ENCODE measurements at regions not wholly inside any gene's neighbourhood (a gene's known extent, or its start where the extent isn't known, plus 50 kb on each side); places are given as distances from the start of the nearest gene placed in this dataset.
A peak's percentile ranks its signal among the peaks of the same experiment; 100 is the strongest.

DNA sequence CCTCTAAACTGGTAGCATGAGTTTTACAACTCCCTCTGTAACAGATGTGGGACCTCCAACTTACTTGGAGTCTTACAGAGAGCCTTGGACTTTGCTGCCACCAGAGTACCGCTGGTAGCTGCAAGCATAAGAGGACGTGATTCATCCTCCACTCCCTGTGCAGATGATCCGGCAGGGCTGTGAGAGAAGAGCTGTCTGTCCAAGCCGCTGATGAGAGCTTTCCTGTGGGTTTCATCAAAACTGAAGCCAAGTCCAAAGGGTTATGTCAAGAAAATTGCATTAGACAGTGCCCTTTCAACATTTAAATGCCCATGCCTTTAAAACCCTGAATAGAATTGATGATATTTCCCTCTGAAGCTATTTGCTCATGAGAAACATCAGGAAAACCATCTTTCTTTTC, 85.8 kb downstream of the LLPH start (continued):
- TF ChIP-seq, protein P1, sequence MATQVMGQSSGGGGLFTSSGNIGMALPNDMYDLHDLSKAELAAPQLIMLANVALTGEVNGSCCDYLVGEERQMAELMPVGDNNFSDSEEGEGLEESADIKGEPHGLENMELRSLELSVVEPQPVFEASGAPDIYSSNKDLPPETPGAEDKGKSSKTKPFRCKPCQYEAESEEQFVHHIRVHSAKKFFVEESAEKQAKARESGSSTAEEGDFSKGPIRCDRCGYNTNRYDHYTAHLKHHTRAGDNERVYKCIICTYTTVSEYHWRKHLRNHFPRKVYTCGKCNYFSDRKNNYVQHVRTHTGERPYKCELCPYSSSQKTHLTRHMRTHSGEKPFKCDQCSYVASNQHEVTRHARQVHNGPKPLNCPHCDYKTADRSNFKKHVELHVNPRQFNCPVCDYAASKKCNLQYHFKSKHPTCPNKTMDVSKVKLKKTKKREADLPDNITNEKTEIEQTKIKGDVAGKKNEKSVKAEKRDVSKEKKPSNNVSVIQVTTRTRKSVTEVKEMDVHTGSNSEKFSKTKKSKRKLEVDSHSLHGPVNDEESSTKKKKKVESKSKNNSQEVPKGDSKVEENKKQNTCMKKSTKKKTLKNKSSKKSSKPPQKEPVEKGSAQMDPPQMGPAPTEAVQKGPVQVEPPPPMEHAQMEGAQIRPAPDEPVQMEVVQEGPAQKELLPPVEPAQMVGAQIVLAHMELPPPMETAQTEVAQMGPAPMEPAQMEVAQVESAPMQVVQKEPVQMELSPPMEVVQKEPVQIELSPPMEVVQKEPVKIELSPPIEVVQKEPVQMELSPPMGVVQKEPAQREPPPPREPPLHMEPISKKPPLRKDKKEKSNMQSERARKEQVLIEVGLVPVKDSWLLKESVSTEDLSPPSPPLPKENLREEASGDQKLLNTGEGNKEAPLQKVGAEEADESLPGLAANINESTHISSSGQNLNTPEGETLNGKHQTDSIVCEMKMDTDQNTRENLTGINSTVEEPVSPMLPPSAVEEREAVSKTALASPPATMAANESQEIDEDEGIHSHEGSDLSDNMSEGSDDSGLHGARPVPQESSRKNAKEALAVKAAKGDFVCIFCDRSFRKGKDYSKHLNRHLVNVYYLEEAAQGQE (IDR thresholded peaks at IDR 0.05; ENCODE audit: low read depth, low read length) = 0 out of 2 replicates have a peak, but pooled peaks have one; percentile 14
- TF ChIP-seq RAD21 (IDR thresholded peaks at IDR 0.05; ENCODE audit: low read length) (no peak; the same call in 1 of the 2 replicates), RCOR1 (IDR thresholded peaks at IDR 0.05; ENCODE audit: low read length) (no peak), NFIC (IDR thresholded peaks at IDR 0.05; ENCODE audit: borderline replicate concordance) (peak; percentile 82)
- TF ChIP-seq, protein P2, sequence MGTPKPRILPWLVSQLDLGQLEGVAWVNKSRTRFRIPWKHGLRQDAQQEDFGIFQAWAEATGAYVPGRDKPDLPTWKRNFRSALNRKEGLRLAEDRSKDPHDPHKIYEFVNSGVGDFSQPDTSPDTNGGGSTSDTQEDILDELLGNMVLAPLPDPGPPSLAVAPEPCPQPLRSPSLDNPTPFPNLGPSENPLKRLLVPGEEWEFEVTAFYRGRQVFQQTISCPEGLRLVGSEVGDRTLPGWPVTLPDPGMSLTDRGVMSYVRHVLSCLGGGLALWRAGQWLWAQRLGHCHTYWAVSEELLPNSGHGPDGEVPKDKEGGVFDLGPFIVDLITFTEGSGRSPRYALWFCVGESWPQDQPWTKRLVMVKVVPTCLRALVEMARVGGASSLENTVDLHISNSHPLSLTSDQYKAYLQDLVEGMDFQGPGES (IDR thresholded peaks at IDR 0.05; ENCODE audit: low read depth, low read length) = no peak

DNA sequence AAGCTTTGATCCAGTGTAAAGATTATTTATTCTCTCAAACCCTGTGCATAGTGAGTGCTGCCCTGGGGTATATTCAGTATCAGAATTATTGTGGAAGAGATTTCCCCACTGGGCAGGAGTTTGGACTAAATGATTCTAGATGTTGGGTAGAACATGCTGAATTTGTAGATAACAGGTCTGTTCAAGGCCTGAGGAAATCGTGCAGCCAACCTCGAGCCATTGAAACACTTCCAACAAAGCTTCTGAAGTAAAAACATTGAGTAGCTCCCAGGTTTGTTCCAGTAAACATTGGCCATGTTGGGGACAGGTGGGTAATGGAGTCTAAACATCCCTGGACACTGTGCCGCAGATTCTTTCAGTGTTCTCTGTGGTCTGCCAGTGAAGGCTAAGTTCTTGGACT, 87.5 kb downstream of the LLPH start:
- no peak for DNase-seq
- Histone ChIP-seq H3K9me3 (no peaks in the 10 kb centered on the region), H3K27ac (ENCODE audit: low read depth in 2 of 2, low read length in 1 of 2) (peak overlapping the region in 1 of 2 experiments; percentile 90; a peak in 2 of 4 replicates), H3K4me2 (no peak overlapping the region), H3K4me1 (ENCODE audit: control insufficient read depth in 1 of 2, insufficient read depth in 2 of 2, low read depth in 1 of 2, low read length in 1 of 2) (peaks cover 0 to 11% of the 10 kb centered on the region in 2 experiments; a peak in 3 of 4 replicates), H3K27me3 (ENCODE audit: insufficient read depth) (no peaks in the 10 kb centered on the region; the same call in 1 of the 2 replicates), H3K9me2 (no peaks in the 10 kb centered on the region), H3K79me2 (ENCODE audit: insufficient read depth) (no peaks in the 10 kb centered on the region), H3K4me3 (ENCODE audit: low read depth in 2 of 2, low read length in 1 of 2) (no peak overlapping the region), H4K20me1 (ENCODE audit: insufficient read depth) (no peaks in the 10 kb centered on the region), H2AFZ (ENCODE audit: low read depth) (no peak overlapping the region), H3F3A (replicated peaks; ENCODE audit: insufficient read depth) (peaks cover 33% of the 10 kb centered on the region), H3K9ac (no peak overlapping the region), H3K36me3 (replicated peaks in 1 of 2; ENCODE audit: control insufficient read depth in 1 of 2, insufficient read depth in 2 of 2, low read length in 1 of 2) (no peaks in the 10 kb centered on the region)
- TF ChIP-seq FOXM1 (IDR thresholded peaks at IDR 0.05; ENCODE audit: low read depth) (no peak), RAD21 (IDR thresholded peaks at IDR 0.05; ENCODE audit: low read length) (no peak), EP300 (IDR thresholded peaks at IDR 0.05; ENCODE audit: borderline replicate concordance in 1 of 2, low read depth in 1 of 2, low read length in 1 of 2) (no peak), GABPA (IDR thresholded peaks at IDR 0.05; ENCODE audit: low read depth) (no peak), TAF1 (IDR thresholded peaks at IDR 0.05; ENCODE audit: borderline replicate concordance, low read depth, low read length) (no peak), FOXJ3 (CRISPR knock-in tag; IDR thresholded peaks at IDR 0.05) (no peak), RFX5 (IDR thresholded peaks at IDR 0.05; ENCODE audit: low read length) (no peak)
- TF ChIP-seq, protein P3, sequence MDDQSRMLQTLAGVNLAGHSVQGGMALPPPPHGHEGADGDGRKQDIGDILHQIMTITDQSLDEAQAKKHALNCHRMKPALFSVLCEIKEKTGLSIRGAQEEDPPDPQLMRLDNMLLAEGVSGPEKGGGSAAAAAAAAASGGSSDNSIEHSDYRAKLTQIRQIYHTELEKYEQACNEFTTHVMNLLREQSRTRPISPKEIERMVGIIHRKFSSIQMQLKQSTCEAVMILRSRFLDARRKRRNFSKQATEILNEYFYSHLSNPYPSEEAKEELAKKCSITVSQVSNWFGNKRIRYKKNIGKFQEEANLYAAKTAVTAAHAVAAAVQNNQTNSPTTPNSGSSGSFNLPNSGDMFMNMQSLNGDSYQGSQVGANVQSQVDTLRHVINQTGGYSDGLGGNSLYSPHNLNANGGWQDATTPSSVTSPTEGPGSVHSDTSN (IDR thresholded peaks at IDR 0.05) = no peak
- CTCF ChIA-PET = no interaction called here
- 28% methylated on average over 3 of the region's 3 CpGs for WGBS (ENCODE audit: low lambda C conversion rate)
- POLR2A ChIA-PET = no interaction called here
